ENCODE measurements at regions not wholly inside any gene's neighbourhood (a gene's known extent, or its start where the extent isn't known, plus 50 kb on each side); places are given as distances from the start of the nearest gene placed in this dataset.

DNA sequence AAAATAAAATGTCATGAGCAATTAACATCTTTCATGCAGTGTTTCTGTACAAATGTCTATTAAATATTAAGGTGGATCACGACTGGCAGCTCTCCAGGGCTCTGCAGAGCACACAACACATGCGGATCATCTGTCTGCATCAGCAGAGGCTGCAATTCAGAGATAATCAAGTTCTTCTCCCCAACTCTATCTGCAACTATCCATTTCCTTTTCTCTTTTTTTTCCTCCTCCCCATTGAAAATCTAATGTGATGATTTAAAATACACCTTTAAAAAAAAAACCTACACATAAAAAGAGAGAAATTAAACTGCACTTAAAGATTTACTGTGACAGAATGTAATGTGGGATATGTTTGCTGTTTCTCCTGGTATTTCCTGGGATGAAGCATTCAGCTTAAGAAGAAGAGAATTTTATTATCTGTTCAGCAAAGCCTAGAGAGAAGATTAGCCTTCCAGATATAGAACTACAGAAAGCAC lies 352.6 kb upstream of the CCDC54 start:
- no peak for TF ChIP-seq YY1 (IDR thresholded peaks at IDR 0.05; ENCODE audit: insufficient read depth, insufficient read length)
- TF ChIP-seq ZNF274 (IDR thresholded peaks at IDR 0.05; ENCODE audit: low read depth, low read length) = no peak
